A549 (cell line): ENCODE measurements at regions not wholly inside any gene's neighbourhood (a gene's known extent, or its start where the extent isn't known, plus 50 kb on each side); places are given as distances from the start of the nearest gene placed in this dataset.

Source experiments
- CTCF ChIP-seq: fragments of >200 bp; sonication (Bioruptor Twin); formaldehyde crosslinking; IDR thresholded peaks from 3 replicates; pipeline ENCODE4 v1.5.1; 2016
- FOSL2 ChIP-seq, 2 experiments: fragments of 450-650 bp in 1 of 2; fragments of >200 bp in 1 of 2; sonication (Bioruptor Twin) in 1 of 2; formaldehyde crosslinking; IDR thresholded peaks; 2 replicates each; pipeline versions ENCODE4 v1.5.0 to v1.6.1; 2016 to 2020; ENCODE audit warnings: mild to moderate bottlenecking in 1 of 2, moderate library complexity in 1 of 2
- MYC ChIP-seq: IDR thresholded peaks from 2 replicates; pipeline ENCODE4 v1.6.1; 2012; ENCODE audit warnings: mild to moderate bottlenecking, inconsistent platforms, low read length, improper control_type of control experiment, borderline replicate concordance
- POLR2A ChIP-seq: IDR thresholded peaks from 2 replicates; pipeline ENCODE4 v1.6.1; 2012; ENCODE audit warnings: mild to moderate bottlenecking, low read length
- RARB ChIP-seq: fragments of 250-450 bp; sonication (Bioruptor Pico); IDR thresholded peaks from 2 replicates; pipeline ENCODE4 v1.8.0; 2021; ENCODE audit warnings: mild to moderate bottlenecking, moderate library complexity
- REST ChIP-seq: fragments of 200-600 bp; sonication (generic); IDR thresholded peaks from 2 replicates; pipeline ENCODE4 v1.6.1; 2016; ENCODE audit warnings: antibody characterized with exemption, mild to moderate bottlenecking, moderate library complexity
- SREBF2 ChIP-seq: fragments of 450-650 bp; IDR thresholded peaks from 2 replicates; pipeline ENCODE4 v1.6.1; 2014; ENCODE audit warnings: mild to moderate bottlenecking, moderate library complexity

GRCh38 chr22:27399161-27399560, 402.4 kb downstream of the MN1 start:
- TF ChIP-seq POLR2A: no peak
- TF ChIP-seq FOSL2 (IDR thresholded peaks at IDR 0.05): no peak
- TF ChIP-seq FOSL2 (CRISPR knock-in tag; IDR thresholded peaks at IDR 0.05): no peak
- TF ChIP-seq SREBF2: no peak
- TF ChIP-seq REST: no peak
- no peak for TF ChIP-seq CTCF
- TF ChIP-seq MYC: no peak
- TF ChIP-seq RARB: no peak
